H9 (cell line): ENCODE measurements at regions not wholly inside any gene's neighbourhood (a gene's known extent, or its start where the extent isn't known, plus 50 kb on each side); places are given as distances from the start of the nearest gene placed in this dataset.

Experiments
- DNase-seq: peaks from one replicate; pipeline ENCODE4 v3.0.0-alpha.2; 2017
- H2AFZ ChIP-seq: one replicate; pipeline ENCODE4 v1.6.1; 2013; ENCODE audit warnings: mild to moderate bottlenecking, low read length, control low read depth, moderate library complexity
- H2AK5ac ChIP-seq: 2 replicates; pipeline ENCODE4 v1.6.1; 2013; ENCODE audit warnings: low read length, control low read depth, mixed read lengths; ENCODE audit not compliant: insufficient read length
- H2BK120ac ChIP-seq: one replicate; pipeline ENCODE4 v1.6.1; 2013; ENCODE audit warnings: low read depth, mild to moderate bottlenecking, low read length, control low read depth, inconsistent platforms; ENCODE audit not compliant: poor library complexity, severe bottlenecking
- H2BK12ac ChIP-seq: 2 replicates; pipeline ENCODE4 v1.6.1; 2013; ENCODE audit warnings: low read length, control low read depth, mixed read lengths, low read depth; ENCODE audit not compliant: insufficient read length
- H2BK15ac ChIP-seq: 2 replicates; pipeline ENCODE4 v1.6.1; 2013; ENCODE audit warnings: low read depth, low read length, control low read depth
- H2BK20ac ChIP-seq: one replicate; pipeline ENCODE4 v1.6.1; 2013; ENCODE audit warnings: low read depth, mild to moderate bottlenecking, low read length, control low read depth, inconsistent platforms; ENCODE audit not compliant: poor library complexity, severe bottlenecking
- H2BK5ac ChIP-seq: 2 replicates; pipeline ENCODE4 v1.6.1; 2013; ENCODE audit warnings: low read length, control low read depth, mixed read lengths; ENCODE audit not compliant: insufficient read length
- H3K14ac ChIP-seq: 2 replicates; pipeline ENCODE4 v1.6.1; 2013; ENCODE audit warnings: low read length, control low read depth; ENCODE audit not compliant: insufficient read depth
- H3K18ac ChIP-seq: 2 replicates; pipeline ENCODE4 v1.6.1; 2013; ENCODE audit warnings: low read depth, mild to moderate bottlenecking, mixed read lengths, low read length, control low read depth; ENCODE audit not compliant: insufficient read length
- H3K23ac ChIP-seq: 2 replicates; pipeline ENCODE4 v1.6.1; 2013; ENCODE audit warnings: low read length, control low read depth, mixed read lengths, low read depth; ENCODE audit not compliant: insufficient read length
- H3K23me2 ChIP-seq: 2 replicates; pipeline ENCODE4 v1.6.1; 2013; ENCODE audit warnings: low read depth, mild to moderate bottlenecking, mixed read lengths, low read length, control low read depth; ENCODE audit not compliant: insufficient read length, poor library complexity, severe bottlenecking
- H3K27ac ChIP-seq: 2 replicates; pipeline ENCODE4 v1.5.1; 2013; ENCODE audit warnings: low read length, control low read depth, mixed read lengths, low read depth; ENCODE audit not compliant: insufficient read length
- H3K27me3 ChIP-seq: 2 replicates; pipeline ENCODE4 v1.6.1; 2013; ENCODE audit warnings: low read length, control low read depth, inconsistent platforms; ENCODE audit not compliant: insufficient read depth
- H3K4ac ChIP-seq: 2 replicates; pipeline ENCODE4 v1.6.1; 2013; ENCODE audit warnings: low read depth, mild to moderate bottlenecking, control low read depth, inconsistent platforms, low read length, moderate library complexity
- H3K4me1 ChIP-seq: 2 replicates; pipeline ENCODE4 v1.6.1; 2013; ENCODE audit warnings: low read length, control low read depth, inconsistent platforms; ENCODE audit not compliant: insufficient read depth
- H3K4me2 ChIP-seq: 2 replicates; pipeline ENCODE4 v1.6.1; 2013; ENCODE audit warnings: low read length, control low read depth, mixed read lengths; ENCODE audit not compliant: insufficient read length, insufficient read depth
- H3K56ac ChIP-seq: 2 replicates; pipeline ENCODE4 v1.6.1; 2013; ENCODE audit warnings: low read depth, mild to moderate bottlenecking, mixed read lengths, low read length, control low read depth; ENCODE audit not compliant: insufficient read length
- H3K79me1 ChIP-seq: 2 replicates; pipeline ENCODE4 v1.6.1; 2013; ENCODE audit warnings: low read depth, mild to moderate bottlenecking, moderate library complexity, low read length, control low read depth, inconsistent platforms; ENCODE audit not compliant: insufficient read depth, poor library complexity, severe bottlenecking
- H3K79me2 ChIP-seq: 2 replicates; pipeline ENCODE4 v1.6.1; 2013; ENCODE audit warnings: low read length, control low read depth, inconsistent platforms; ENCODE audit not compliant: insufficient read depth
- H3K9ac ChIP-seq: 2 replicates; pipeline ENCODE4 v1.6.1; 2013; ENCODE audit warnings: low read length, control low read depth, mixed read lengths; ENCODE audit not compliant: insufficient read length; ENCODE audit errors: extremely low read depth
- H3K9me3 ChIP-seq: one replicate; pipeline ENCODE4 v1.6.1; 2013; ENCODE audit warnings: low read depth, low read length, inconsistent platforms; ENCODE audit not compliant: control insufficient read depth
- H3T11ph ChIP-seq: one replicate; pipeline ENCODE4 v1.6.1; 2013; ENCODE audit warnings: mild to moderate bottlenecking, low read length, control low read depth, inconsistent platforms
- H4K20me1 ChIP-seq: one replicate; pipeline ENCODE4 v1.6.1; 2013; ENCODE audit not compliant: control insufficient read depth, insufficient read length, insufficient read depth
- H4K5ac ChIP-seq: 2 replicates; pipeline ENCODE4 v1.6.1; 2013; ENCODE audit warnings: low read depth, mild to moderate bottlenecking, mixed read lengths, low read length, control low read depth; ENCODE audit not compliant: insufficient read length
- H4K8ac ChIP-seq: replicated peaks from 2 replicates; pipeline ENCODE4 v1.6.1; 2013; ENCODE audit warnings: low read length, control low read depth, mixed read lengths, low read depth; ENCODE audit not compliant: insufficient read length
- H4K91ac ChIP-seq: 2 replicates; pipeline ENCODE4 v1.6.1; 2013; ENCODE audit warnings: low read depth, mild to moderate bottlenecking, moderate library complexity, mixed read lengths, low read length, control low read depth; ENCODE audit not compliant: insufficient read length
- H3K27ac Mint-ChIP-seq, 3 experiments: 2 replicates in 2 of 3; 3 replicates in 1 of 3; pipeline ENCODE4 v1.8.0; 2020 to 2021; ENCODE audit warnings: mixed read lengths in 3 of 3, mild to moderate bottlenecking in 1 of 3, moderate library complexity in 1 of 3
- H3K27me3 Mint-ChIP-seq: 2 replicates; pipeline ENCODE4 v1.8.0; 2021; ENCODE audit warnings: low read depth, mild to moderate bottlenecking, moderate library complexity, mixed read lengths
- H3K36me3 Mint-ChIP-seq, 3 experiments: 2 replicates in 2 of 3; 3 replicates in 1 of 3; pipeline ENCODE4 v1.8.0; 2020 to 2021; ENCODE audit warnings: low read depth in 3 of 3, mixed read lengths in 3 of 3; ENCODE audit not compliant: insufficient read depth in 1 of 3
- H3K4me1 Mint-ChIP-seq, 2 experiments: 2 replicates each; pipeline ENCODE4 v1.8.0; 2020; ENCODE audit warnings: mixed read lengths in 2 of 2
- H3K4me3 Mint-ChIP-seq, 2 experiments: 2 replicates in 1 of 2; 3 replicates in 1 of 2; pipeline ENCODE4 v1.8.0; 2020 to 2021; ENCODE audit warnings: mild to moderate bottlenecking in 2 of 2, mixed read lengths in 2 of 2, moderate library complexity in 1 of 2
- H3K9me3 Mint-ChIP-seq, 2 experiments: 2 replicates in 1 of 2; 3 replicates in 1 of 2; pipeline ENCODE4 v1.8.0; 2020; ENCODE audit warnings: mild to moderate bottlenecking in 2 of 2, mixed read lengths in 2 of 2, moderate library complexity in 1 of 2
- CTCF ChIP-seq: fragments of 200-600 bp; sonication (generic); conservative IDR thresholded peaks from 3 replicates; pipeline ENCODE4 v1.8.0; 2021; ENCODE audit warnings: antibody characterized with exemption, mild to moderate bottlenecking
- WGBS: extraction: QIAGEN DNeasy Blood & Tissue Kit; methylation state at CpG from one replicate; pipeline ENCODE4 v1.1.7; 2013; ENCODE audit warnings: missing lambda C conversion rate, low lambda C conversion rate, mixed read lengths; ENCODE audit not compliant: insufficient read length; ENCODE audit errors: extremely low coverage; 5-methylcytosine and 5-hydroxymethylcytosine counted together

- Mint-ChIP-seq H3K4me3 (no peak overlapping the region), H3K27me3 (no peaks in the 10 kb centered on the region; the same call in 1 of the 2 replicates), H3K9me3 (peaks cover 14 to 17% of the 10 kb centered on the region in 2 experiments), H3K36me3 (peaks cover 0 to 15% (median 8%) of the 10 kb centered on the region in 3 experiments; a peak in 5 of 7 replicates), H3K27ac (no peak overlapping the region), H3K4me1 (no peaks in the 10 kb centered on the region)
- peaks cover 8% of the 10 kb centered on the region for H3K9me3 ChIP-seq
- no peaks in the 10 kb centered on the region for H3K27me3 ChIP-seq
- no peak for DNase-seq
- H3K18ac ChIP-seq, result no peak overlapping the region
- H3K4ac ChIP-seq, result no peak overlapping the region
- no peak overlapping the region for H3K56ac ChIP-seq
- H3K4me1 ChIP-seq, result no peaks in the 10 kb centered on the region; the same call in 1 of the 2 replicates
- H4K91ac ChIP-seq, result no peak overlapping the region
- WGBS, result no CpG with 5 or more reads among the region's 7 CpGs
- no peak overlapping the region for H2BK20ac ChIP-seq
- no peaks in the 10 kb centered on the region for H4K20me1 ChIP-seq
- no peak overlapping the region for H3K4me2 ChIP-seq
- no peak overlapping the region for H3K23ac ChIP-seq
- no peak overlapping the region for H3K14ac ChIP-seq
- no peak overlapping the region for H4K8ac ChIP-seq
- H2AK5ac ChIP-seq, result no peak overlapping the region
- TF ChIP-seq CTCF, result no peak
- H3T11ph ChIP-seq, result no peak overlapping the region
- H3K9ac ChIP-seq, result no peak overlapping the region
- no peaks in the 10 kb centered on the region for H3K23me2 ChIP-seq
- no peak overlapping the region for H2AFZ ChIP-seq
- H3K27ac ChIP-seq, result no peak overlapping the region
- H3K79me1 ChIP-seq, result no peaks in the 10 kb centered on the region
- H2BK12ac ChIP-seq, result no peak overlapping the region
- H2BK120ac ChIP-seq, result no peak overlapping the region
- no peak overlapping the region for H2BK15ac ChIP-seq
- H3K79me2 ChIP-seq, result no peaks in the 10 kb centered on the region
- H4K5ac ChIP-seq, result no peak overlapping the region
- no peak overlapping the region for H2BK5ac ChIP-seq
These were observed 490.7 kb downstream of the EIPR1 start for GRCh38 chr2:2886922-2887321.
